ENCODE measurements at regions not wholly inside any gene's neighbourhood (a gene's known extent, or its start where the extent isn't known, plus 50 kb on each side); places are given as distances from the start of the nearest gene placed in this dataset.

GRCh38 chr12:124490584-124491305 is 76.7 kb downstream of the NCOR2 start:
- TF ChIP-seq CTCF (IDR thresholded peaks at IDR 0.05) (no peak), POLR2A (IDR thresholded peaks at IDR 0.05) (no peak)
- 18% methylated on average over 9 of the region's 17 CpGs for WGBS (ENCODE audit: insufficient coverage, low coverage, low lambda C conversion rate, missing lambda C conversion rate)
- peaks cover 0 to 37% (median 12%) of the 10 kb centered on the region in 4 donors for H3K4me1 ChIP-seq
- H3K27ac ChIP-seq, result peak overlapping the region in 2 of 3 donors; percentile 14 to 74
- peak; percentile 88 to 95 (median 94) for DNase-seq
- H3K27me3 ChIP-seq, result no peaks in the 10 kb centered on the region
- no peaks in the 10 kb centered on the region for H3K36me3 ChIP-seq
- intact Hi-C loops (cut with DNase I), result no loop called here
- no peaks in the 10 kb centered on the region for H3K9me3 ChIP-seq
- no peak overlapping the region for H3K4me3 ChIP-seq
- ATAC-seq, result peak; percentile 73 to 84 (median 75)

GRCh38 chr12:124489915-124490583 is 77.4 kb downstream of the NCOR2 start:
- DNase-seq (no peak), ATAC-seq (no peak)
- Histone ChIP-seq H3K9me3 (no peaks in the 10 kb centered on the region), H3K36me3 (no peaks in the 10 kb centered on the region), H3K4me1 (peaks cover 0 to 32% (median 12%) of the 10 kb centered on the region in 4 donors), H3K4me3 (no peak overlapping the region), H3K27me3 (no peaks in the 10 kb centered on the region), H3K27ac (peak overlapping the region in 1 of 3 donors; percentile 74)
- intact Hi-C loops (cut with DNase I), result no loop called here
- WGBS (ENCODE audit: insufficient coverage, low coverage, low lambda C conversion rate, missing lambda C conversion rate), result 97% methylated on average over 6 of the region's 9 CpGs
- no peak for TF ChIP-seq POLR2A (IDR thresholded peaks at IDR 0.05)
- no peak for TF ChIP-seq CTCF (IDR thresholded peaks at IDR 0.05)

DNA sequence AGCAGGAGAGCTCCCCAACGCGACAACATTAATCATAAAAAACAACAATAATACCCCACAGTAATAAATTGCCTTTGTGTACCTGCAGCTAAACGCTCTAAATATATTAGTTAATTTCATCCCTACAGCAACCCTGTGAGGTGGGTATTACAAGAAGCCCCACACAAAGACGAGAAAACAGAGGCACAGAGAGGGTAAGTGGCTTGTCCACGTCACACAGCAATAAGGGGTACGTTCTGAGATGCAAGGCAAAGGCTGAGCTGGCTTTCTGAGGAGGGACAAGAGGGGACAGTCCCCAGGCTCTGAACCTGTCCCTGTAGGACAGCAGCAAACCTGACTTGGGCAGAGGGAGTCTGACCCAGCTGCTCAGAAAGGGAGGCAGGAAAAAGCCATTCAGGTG is 78.2 kb downstream of the NCOR2 start:
- H3K9me3 ChIP-seq, result no peaks in the 10 kb centered on the region
- TF ChIP-seq POLR2A (IDR thresholded peaks at IDR 0.05), result no peak
- no peak for TF ChIP-seq CTCF (IDR thresholded peaks at IDR 0.05)
- H3K27ac ChIP-seq, result no peak overlapping the region
- intact Hi-C loops (cut with DNase I), result no loop called here
- DNase-seq (peak in 1 of 3 donors; percentile 12), ATAC-seq (no peak)
- H3K36me3 ChIP-seq, result no peaks in the 10 kb centered on the region
- peaks cover 0 to 32% (median 12%) of the 10 kb centered on the region in 4 donors for H3K4me1 ChIP-seq
- 76% methylated on average over 6 of the region's 6 CpGs for WGBS (ENCODE audit: insufficient coverage, low coverage, low lambda C conversion rate, missing lambda C conversion rate)
- H3K4me3 ChIP-seq, result no peak overlapping the region
- H3K27me3 ChIP-seq, result no peaks in the 10 kb centered on the region

GRCh38 chr12:124488520-124488919 is 78.9 kb downstream of the NCOR2 start:
- Histone ChIP-seq H3K4me3 (no peak overlapping the region), H3K4me1 (peaks cover 0 to 32% (median 12%) of the 10 kb centered on the region in 4 donors), H3K27me3 (no peaks in the 10 kb centered on the region), H3K9me3 (no peaks in the 10 kb centered on the region), H3K36me3 (no peaks in the 10 kb centered on the region), H3K27ac (no peak overlapping the region)
- intact Hi-C loops (cut with DNase I), result no loop called here
- 94% methylated on average over 7 of the region's 10 CpGs for WGBS (ENCODE audit: insufficient coverage, low coverage, low lambda C conversion rate, missing lambda C conversion rate)
- DNase-seq (peak in 1 of 3 donors; percentile 46), ATAC-seq (no peak)
- TF ChIP-seq CTCF (IDR thresholded peaks at IDR 0.05), result no peak
- no peak for TF ChIP-seq POLR2A (IDR thresholded peaks at IDR 0.05)

Measured in right lobe of liver (tissue), 6 donors.